ENCODE measurements at regions not wholly inside any gene's neighbourhood (a gene's known extent, or its start where the extent isn't known, plus 50 kb on each side); places are given as distances from the start of the nearest gene placed in this dataset.
"Not testable (repeated sequence)": the region's sequence is repeated elsewhere in the genome, so short reads cannot be mapped to it uniquely, and the experiment has no call there.

DNA sequence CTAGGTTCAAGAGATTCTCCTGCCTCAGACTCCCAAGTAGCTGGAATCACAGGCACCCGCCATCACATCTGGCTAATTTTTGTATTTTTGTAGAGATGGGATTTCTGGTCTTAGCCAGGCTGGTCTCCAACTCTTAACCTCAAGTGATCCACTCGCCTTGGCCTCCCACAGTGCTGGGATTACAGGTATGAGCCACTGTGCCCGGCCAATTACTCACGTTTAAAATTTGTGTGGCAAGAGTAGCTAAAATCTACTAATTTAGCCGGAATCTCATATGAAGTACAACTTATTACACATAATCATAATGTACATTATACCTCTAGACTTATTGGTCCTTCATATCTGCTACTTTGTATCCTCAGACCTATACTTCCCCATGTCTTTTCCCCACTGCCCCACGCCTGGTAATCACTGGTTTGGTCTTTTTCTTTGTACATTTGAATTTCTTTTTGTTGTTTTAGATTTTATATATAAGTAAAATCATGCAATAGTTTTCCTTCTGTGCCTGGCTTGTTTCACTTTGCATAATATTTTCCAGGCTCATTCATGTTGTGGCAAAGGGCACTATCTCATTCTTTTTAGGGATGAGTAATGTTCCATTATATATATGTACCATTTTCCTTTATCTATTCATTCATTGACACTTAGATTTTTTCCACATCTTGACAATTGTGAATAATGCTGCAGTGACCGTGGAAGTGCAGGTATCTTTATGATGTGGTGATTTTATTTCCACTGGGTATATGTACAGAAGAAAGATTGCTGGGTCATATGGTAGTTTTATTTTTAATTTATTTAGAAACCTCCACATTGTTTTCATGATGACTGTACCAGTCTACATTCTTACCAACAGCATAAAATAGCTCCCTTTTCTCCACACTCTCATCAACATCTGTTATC is 605.0 kb upstream of the CBLB start:
- Histone ChIP-seq H3K27me3 (no peaks in the 10 kb centered on the region), H3K27ac (replicated peaks in 1 of 4) (no peak overlapping the region), H3K4me1 (no peaks in the 10 kb centered on the region), H3K9me3 (no peaks in the 10 kb centered on the region), H3K36me3 (no peaks in the 10 kb centered on the region), H3K4me3 (no peak overlapping the region)
- intact Hi-C loops (cut with DNase I), result no loop called here
- TF ChIP-seq POLR2A (IDR thresholded peaks at IDR 0.05; ENCODE audit: low read depth), result no peak
- TF ChIP-seq EP300 (IDR thresholded peaks at IDR 0.05), result no peak
- TF ChIP-seq CTCF (IDR thresholded peaks at IDR 0.05), result no peak
- TF ChIP-seq POLR2AphosphoS5 (IDR thresholded peaks at IDR 0.05), result no peak
- DNase-seq (ENCODE audit: extremely low spot score), result no peak
- 92% methylated on average over 7 of the region's 7 CpGs for WGBS

- no peak for DNase-seq (ENCODE audit: extremely low spot score)
- Histone ChIP-seq H3K4me1 (peaks cover 0 to 4% (median 0%) of the 10 kb centered on the region in 4 donors), H3K36me3 (no peaks in the 10 kb centered on the region), H3K27ac (replicated peaks in 1 of 4) (no peak overlapping the region), H3K27me3 (no peaks in the 10 kb centered on the region), H3K4me3 (no peak overlapping the region), H3K9me3 (peaks cover 0 to 5% (median 2%) of the 10 kb centered on the region in 4 donors)
- WGBS, result 75% methylated on average over 5 of the region's 5 CpGs
- intact Hi-C loops (cut with DNase I), result no loop called here
- no peak for TF ChIP-seq EP300 (IDR thresholded peaks at IDR 0.05)
- no peak for TF ChIP-seq CTCF (IDR thresholded peaks at IDR 0.05)
- no peak for TF ChIP-seq POLR2AphosphoS5 (IDR thresholded peaks at IDR 0.05)
- no peak for TF ChIP-seq POLR2A (IDR thresholded peaks at IDR 0.05; ENCODE audit: low read depth)
These were observed 613.6 kb upstream of the CBLB start for GRCh38 chr3:106482451-106482850.

- Histone ChIP-seq H3K36me3 (no peaks in the 10 kb centered on the region), H3K9me3 (no peaks in the 10 kb centered on the region), H3K27ac (replicated peaks in 1 of 4) (no peak overlapping the region), H3K27me3 (no peaks in the 10 kb centered on the region), H3K4me3 (no peak overlapping the region), H3K4me1 (peaks cover 0 to 6% (median 2%) of the 10 kb centered on the region in 4 donors)
- no peak for TF ChIP-seq POLR2A (IDR thresholded peaks at IDR 0.05; ENCODE audit: low read depth)
- TF ChIP-seq POLR2AphosphoS5 (IDR thresholded peaks at IDR 0.05), result no peak
- no peak for TF ChIP-seq CTCF (IDR thresholded peaks at IDR 0.05)
- TF ChIP-seq EP300 (IDR thresholded peaks at IDR 0.05), result no peak
- intact Hi-C loops (cut with DNase I), result no loop called here
- DNase-seq (ENCODE audit: extremely low spot score), result no peak
These were observed 616.4 kb upstream of the CBLB start for GRCh38 chr3:106485217-106485616.

- Histone ChIP-seq H3K36me3 (no peaks in the 10 kb centered on the region), H3K9me3 (no peaks in the 10 kb centered on the region), H3K27me3 (no peaks in the 10 kb centered on the region), H3K4me3 (no peak overlapping the region), H3K27ac (replicated peaks in 1 of 4) (no peak overlapping the region), H3K4me1 (peaks cover 0 to 6% (median 2%) of the 10 kb centered on the region in 4 donors)
- 57% methylated on average over 3 of the region's 3 CpGs for WGBS
- TF ChIP-seq CTCF (IDR thresholded peaks at IDR 0.05), result no peak
- no peak for TF ChIP-seq EP300 (IDR thresholded peaks at IDR 0.05)
- TF ChIP-seq POLR2A (IDR thresholded peaks at IDR 0.05; ENCODE audit: low read depth), result no peak
- no peak for TF ChIP-seq POLR2AphosphoS5 (IDR thresholded peaks at IDR 0.05)
- intact Hi-C loops (cut with DNase I), result no loop called here
- DNase-seq (ENCODE audit: extremely low spot score), result no peak
These were observed 617.0 kb upstream of the CBLB start for GRCh38 chr3:106485802-106486201.

- H3K27me3 ChIP-seq; H3K4me1 ChIP-seq; H3K36me3 ChIP-seq; H3K9me3 ChIP-seq; DNase-seq (ENCODE audit: extremely low spot score); H3K4me3 ChIP-seq; intact Hi-C loops (cut with DNase I); H3K27ac ChIP-seq (replicated peaks in 1 of 4): not testable (repeated sequence)
- 93% methylated on average over 18 of the region's 19 CpGs for WGBS
These were observed 618.3 kb upstream of the CBLB start for GRCh38 chr3:106486945-106487639.

Data from esophagus muscularis mucosa (tissue), 4 donors.